GM21528 (cell line): ENCODE measurements at regions not wholly inside any gene's neighbourhood (a gene's known extent, or its start where the extent isn't known, plus 50 kb on each side); places are given as distances from the start of the nearest gene placed in this dataset.

ENCODE experiments used
- ATAC-seq: cut with Tn5 transposase; IDR thresholded peaks from one replicate; pipeline ENCODE4 v1.9.1; 2021; ENCODE audit warnings: mild to moderate bottlenecking, moderate library complexity; ENCODE audit not compliant: unreplicated experiment, low FRiP score

DNA sequence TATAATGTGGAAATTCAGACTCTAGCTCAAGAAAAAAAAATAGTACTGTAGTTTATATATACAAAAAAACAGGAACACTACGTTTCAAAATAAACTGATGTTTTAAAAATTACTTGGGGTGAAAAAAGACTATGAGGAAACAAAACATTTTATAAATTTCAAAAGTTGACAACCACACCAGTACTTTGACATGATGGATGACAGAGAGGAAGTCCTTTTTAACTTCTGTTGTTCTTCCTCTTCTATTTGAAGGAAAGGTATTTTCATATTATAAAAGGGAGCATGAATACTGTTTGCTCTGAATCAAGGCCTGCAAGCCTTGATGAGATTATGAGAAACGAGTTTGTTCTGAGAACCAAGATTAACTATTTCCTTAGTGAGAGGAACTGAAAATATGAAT, 456.9 kb downstream of the TAF11L14 start:
- no peak for ATAC-seq

DNA sequence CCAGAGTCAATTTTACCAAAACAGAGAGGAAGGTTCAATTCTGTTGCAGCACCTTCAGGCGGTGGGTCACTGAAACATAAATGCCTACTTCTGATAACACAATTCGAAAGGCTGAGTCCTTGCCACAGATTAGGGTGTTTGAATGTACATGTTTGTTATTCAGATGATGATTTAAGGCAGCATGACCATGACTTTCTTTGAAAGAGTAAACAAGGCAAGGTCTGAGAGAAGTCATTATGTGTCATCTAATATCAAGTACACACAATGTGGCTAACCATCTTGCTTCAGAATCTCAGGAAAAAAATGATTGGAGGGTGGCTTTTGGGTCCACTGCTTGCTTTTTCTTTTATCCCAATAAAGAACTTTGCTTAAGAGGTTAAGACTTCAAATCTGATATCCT, 457.5 kb downstream of the TAF11L14 start:
- no peak for ATAC-seq

DNA sequence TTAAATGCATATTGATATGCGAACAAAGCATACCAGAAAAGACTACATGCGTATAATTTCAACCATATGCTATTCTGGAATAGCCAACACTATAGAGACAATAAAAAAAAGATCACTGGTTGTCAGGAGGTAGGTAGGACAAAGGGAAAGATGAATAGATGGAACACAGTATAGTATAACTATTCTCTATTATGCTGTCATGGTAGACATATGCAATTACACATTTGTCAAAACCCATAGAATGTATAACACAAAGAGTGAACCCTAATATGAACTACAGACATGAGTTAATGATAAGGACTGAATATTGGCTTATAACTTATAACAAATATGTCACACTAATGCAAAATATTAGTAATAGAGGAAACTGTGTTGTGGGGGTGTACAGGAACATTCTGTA, 460.8 kb downstream of the TAF11L14 start:
- ATAC-seq, result no peak

GRCh38 chr5:18097817-18098216, 463.6 kb downstream of the TAF11L14 start:
- no peak for ATAC-seq

DNA sequence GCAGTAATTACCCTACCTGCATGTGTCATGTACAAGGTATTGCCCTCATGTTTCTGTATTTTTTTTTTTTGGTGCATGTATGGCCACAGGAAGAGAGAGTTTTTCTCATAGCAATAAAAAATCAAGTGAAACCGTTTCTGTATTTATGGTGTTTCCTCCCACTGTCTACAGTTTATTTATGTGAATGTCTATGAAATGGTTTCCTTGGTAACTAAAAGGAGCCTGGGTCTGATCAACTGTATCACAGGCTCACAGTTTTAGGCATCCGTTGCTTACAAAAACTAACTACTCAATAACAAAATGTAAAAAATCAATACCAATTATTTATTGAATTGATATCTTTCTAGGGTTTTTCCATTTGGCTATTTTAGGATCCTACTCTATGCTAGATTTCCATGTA, 464.4 kb downstream of the TAF11L14 start:
- no peak for ATAC-seq

DNA sequence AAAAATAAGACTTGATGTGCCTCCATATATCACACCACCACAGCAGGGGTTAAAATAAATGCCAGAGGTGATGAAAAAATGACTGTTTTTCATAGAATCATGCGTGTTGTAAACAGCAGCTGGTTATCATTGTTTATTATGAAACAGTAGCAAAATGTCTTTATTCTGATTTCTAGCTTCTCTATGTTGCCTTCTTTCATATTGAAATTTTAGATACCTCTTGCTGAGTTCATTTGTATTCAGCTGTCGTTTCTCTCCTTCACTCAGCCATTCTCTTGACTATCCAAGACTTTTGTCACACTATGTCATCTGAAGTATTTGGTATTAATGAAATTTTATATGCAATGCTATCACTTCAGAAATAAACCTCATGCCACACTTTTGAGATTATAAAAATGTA, 465.0 kb downstream of the TAF11L14 start:
- no peak for ATAC-seq

DNA sequence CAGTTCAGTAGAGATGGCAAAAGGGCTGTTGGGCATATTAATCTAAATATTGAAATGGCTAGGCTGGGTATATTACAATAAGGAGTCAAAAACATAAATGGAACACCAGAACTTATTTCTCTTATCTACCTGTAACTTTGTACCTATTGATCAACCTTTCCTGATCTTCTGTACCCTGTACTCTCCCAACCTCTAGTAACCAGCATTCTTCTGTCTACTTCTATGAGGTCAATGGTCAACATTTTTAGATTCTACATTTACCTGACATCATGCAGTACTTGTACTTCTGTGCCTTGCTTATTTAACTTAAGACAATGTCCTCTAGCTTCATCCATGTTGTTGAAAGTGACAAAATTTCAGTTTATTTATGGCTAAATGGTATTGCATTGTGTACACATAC, 467.3 kb downstream of the TAF11L14 start:
- ATAC-seq, result no peak

- no peak for ATAC-seq
Measured at GRCh38 chr5:18102733-18103132, 468.5 kb downstream of the TAF11L14 start.

DNA sequence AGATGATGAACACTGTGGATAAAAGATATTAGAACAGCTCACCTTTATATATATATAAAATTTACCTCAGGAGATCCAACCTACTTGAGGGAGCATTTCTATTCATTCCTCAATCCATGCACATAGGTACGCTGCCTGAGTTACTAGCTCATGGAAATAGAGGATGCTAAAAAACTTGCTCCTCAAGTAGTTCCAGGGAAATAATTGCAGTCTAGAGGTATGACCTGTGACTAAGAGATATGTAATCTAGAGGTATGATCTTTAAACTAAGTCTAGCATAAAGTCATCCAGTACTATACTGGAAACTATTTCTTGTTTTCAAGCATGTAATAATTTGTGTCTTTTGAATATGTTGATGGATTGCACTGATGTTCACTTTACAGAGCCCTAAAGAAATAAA, 471.2 kb downstream of the TAF11L14 start:
- no peak for ATAC-seq

- no peak for ATAC-seq
Measured at GRCh38 chr5:18111906-18112465, 477.7 kb downstream of the TAF11L14 start.

DNA sequence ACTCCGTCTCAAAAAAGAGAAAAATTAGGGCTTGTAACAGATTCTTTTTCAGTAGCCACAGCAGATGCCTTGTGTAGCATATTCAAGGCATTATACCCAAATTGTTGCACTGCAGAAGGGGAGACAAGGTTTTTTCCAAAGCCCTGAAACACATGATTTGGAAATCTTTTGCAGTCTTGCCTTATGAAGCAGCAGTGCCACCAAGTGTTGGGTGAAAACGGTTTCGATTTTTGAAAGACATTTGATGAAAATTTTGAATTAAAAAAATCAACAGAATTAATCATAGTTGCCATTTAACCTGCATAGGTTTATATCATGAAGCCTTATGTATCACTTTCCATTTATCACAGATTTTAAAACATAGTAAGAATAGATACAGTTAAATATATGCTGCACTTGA, 479.5 kb downstream of the TAF11L14 start:
- no peak for ATAC-seq

DNA sequence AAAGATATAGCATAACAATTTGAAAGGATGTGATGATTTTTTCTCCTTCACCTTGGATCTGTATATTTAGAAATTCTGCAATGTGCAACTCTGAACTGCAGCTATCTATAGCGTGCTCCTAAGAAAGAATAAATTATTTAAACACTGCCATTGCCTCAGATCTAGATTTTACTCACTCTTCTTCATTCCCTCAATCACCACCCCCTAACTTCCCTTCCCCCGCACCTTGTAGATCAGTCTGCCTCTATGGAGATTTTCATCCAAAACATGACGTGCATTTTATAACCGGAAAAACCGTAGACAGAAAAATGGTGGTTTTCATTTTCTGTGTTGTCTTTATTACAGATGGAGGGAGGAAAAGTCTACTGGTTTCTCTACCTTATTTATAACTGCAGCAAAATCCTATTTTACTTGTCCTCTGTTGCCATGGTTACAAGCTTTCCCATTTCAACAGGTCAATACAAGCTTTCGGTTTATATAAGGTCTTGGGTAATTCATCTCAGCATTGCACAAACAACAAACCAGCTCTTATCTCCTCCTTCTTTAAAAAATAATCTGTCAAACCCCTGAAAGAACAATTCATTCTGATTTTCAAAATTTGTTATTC, 480.0 kb downstream of the TAF11L14 start:
- ATAC-seq, result no peak

DNA sequence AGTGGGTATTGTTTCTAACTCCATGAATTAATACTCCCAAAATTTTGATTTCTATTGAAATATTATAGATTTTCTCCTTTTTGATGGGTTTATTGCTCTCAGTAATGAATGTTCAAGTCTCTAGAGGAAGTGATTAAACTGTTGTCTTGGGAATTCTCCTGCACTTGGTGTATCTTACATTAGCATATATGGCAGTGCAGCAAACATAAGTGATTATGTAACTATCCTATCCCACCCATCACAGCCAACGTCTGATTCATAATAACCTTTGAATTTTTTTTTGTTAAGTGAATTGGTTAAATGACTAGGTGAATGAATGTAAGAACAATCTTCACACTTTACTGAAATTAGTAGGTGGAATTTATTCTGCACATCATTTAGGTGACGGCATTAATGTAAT, 483.7 kb downstream of the TAF11L14 start:
- ATAC-seq, result no peak

- no peak for ATAC-seq
Measured at GRCh38 chr5:18119156-18119785, 485.0 kb downstream of the TAF11L14 start.

GRCh38 chr5:18141222-18141621, 507.0 kb downstream of the TAF11L14 start:
- no peak for ATAC-seq

GRCh38 chr5:18142831-18143230, 508.6 kb downstream of the TAF11L14 start:
- ATAC-seq, result no peak

- no peak for ATAC-seq
Measured at GRCh38 chr5:18152671-18153070, 518.4 kb downstream of the TAF11L14 start.

DNA sequence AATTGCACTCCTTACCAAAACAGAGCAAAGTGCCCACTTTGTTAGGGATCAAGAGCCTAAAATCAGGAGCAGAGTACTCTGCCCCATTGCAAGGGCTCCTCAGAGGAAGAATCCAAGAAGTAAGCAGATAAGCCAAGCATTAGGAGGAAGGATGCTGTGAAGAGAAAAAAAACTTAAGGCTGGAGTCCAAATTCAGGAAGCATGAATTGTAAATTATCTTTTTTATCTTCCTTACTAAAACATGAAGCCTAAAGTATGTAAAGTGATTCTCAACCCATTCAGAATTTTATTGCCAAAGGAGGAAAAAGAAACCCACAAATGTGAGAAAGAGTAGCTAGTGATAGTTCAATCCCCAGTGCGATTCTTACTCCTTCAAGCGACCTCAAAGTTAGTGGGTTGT, 523.9 kb downstream of the TAF11L14 start:
- ATAC-seq, result no peak

GRCh38 chr5:18159331-18159730, 525.1 kb downstream of the TAF11L14 start:
- no peak for ATAC-seq

- ATAC-seq, result no peak
Measured at GRCh38 chr5:18171684-18172083, 537.4 kb downstream of the TAF11L14 start.

DNA sequence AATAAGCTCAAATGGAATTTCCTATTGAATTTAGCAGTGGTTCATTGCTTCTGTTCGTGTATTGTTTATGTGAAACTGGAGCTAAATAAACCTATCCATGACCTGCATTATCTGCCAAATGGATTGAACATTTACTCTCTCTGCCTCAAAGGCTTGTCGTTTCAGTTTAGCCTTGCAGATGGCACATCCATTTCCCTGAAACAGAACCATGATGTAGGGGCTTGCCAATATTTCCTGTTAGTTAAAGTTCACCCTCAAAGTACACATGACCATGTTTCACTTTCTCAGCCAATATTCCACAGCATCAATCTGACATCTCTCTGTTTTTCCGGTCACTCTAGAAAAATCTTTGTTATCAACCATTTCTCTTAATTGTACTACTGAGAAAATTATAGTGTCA, 545.3 kb downstream of the TAF11L14 start:
- no peak for ATAC-seq

- no peak for ATAC-seq
Measured at GRCh38 chr5:18181575-18181974, 547.3 kb downstream of the TAF11L14 start.
